HEK293 (cell line): ENCODE measurements at regions not wholly inside any gene's neighbourhood (a gene's known extent, or its start where the extent isn't known, plus 50 kb on each side); places are given as distances from the start of the nearest gene placed in this dataset.

ENCODE experiments used
- CTCF ChIA-PET: fragments of 350-600 bp; formaldehyde crosslinking; extraction: SDS; loops from one replicate; lab custom pipeline; 2021; ENCODE audit warnings: antibody characterized with exemption; lab: Yijun Ruan, JAX
- POLR2A ChIA-PET: fragments of 300-600 bp; formaldehyde crosslinking; extraction: SDS; loops from one replicate; lab custom pipeline; 2020; ENCODE audit warnings: antibody characterized with exemption, inconsistent platforms; lab: Yijun Ruan, JAX
- H3K27ac ChIP-seq: fragments of 200-500 bp; sonication (Bioruptor generic); 2 replicates; pipeline ENCODE4 v1.5.1; 2014; ENCODE audit warnings: low read depth, low read length, control low read depth, inconsistent platforms; ENCODE audit errors: extremely low read depth
- H3K36me3 ChIP-seq, 2 experiments: fragments of 200-500 bp in 1 of 2; sonication (Bioruptor generic) in 1 of 2; 1 replicate in 1 of 2; 2 replicates in 1 of 2; pipeline ENCODE4 v1.5.1; 2014 to 2017; ENCODE audit warnings: inconsistent platforms in 2 of 2, low read length in 2 of 2; ENCODE audit not compliant: control insufficient read depth in 2 of 2, insufficient read depth in 1 of 2
- H3K4me1 ChIP-seq: fragments of 200-500 bp; sonication (Bioruptor generic); 2 replicates; pipeline ENCODE4 v1.5.1; 2014; ENCODE audit warnings: mild to moderate bottlenecking, low read length, inconsistent platforms; ENCODE audit not compliant: control insufficient read depth, insufficient read depth
- H3K4me3 ChIP-seq: 2 replicates; pipeline ENCODE4 v1.5.1; 2011; ENCODE audit warnings: low read depth, mild to moderate bottlenecking, control low read depth, low read length, moderate library complexity
- H3K9me3 ChIP-seq: fragments of 200-500 bp; sonication (Bioruptor generic); 2 replicates; pipeline ENCODE4 v1.5.1; 2014; ENCODE audit warnings: low read depth, low read length, inconsistent platforms; ENCODE audit not compliant: control insufficient read depth, insufficient read depth
- GLIS2 ChIP-seq: fragments of 450-650 bp; formaldehyde crosslinking; IDR thresholded peaks from 2 replicates; pipeline ENCODE4 v1.5.1; 2016; ENCODE audit warnings: missing biosample characterization, missing genetic modification characterization
- ZBTB20 ChIP-seq: fragments of 450-650 bp; formaldehyde crosslinking; IDR thresholded peaks from 2 replicates; pipeline ENCODE4 v1.5.1; 2016; ENCODE audit warnings: missing biosample characterization, missing genetic modification characterization
- ZBTB21 ChIP-seq: fragments of 450-650 bp; formaldehyde crosslinking; IDR thresholded peaks from 2 replicates; pipeline ENCODE4 v1.5.1; 2017; ENCODE audit warnings: missing biosample characterization, missing genetic modification characterization
- ZBTB8A ChIP-seq: fragments of 450-650 bp; formaldehyde crosslinking; IDR thresholded peaks from 2 replicates; pipeline ENCODE4 v1.5.1; 2016; ENCODE audit warnings: missing biosample characterization, missing genetic modification characterization
- ZNF10 ChIP-seq: fragments of 450-650 bp; formaldehyde crosslinking; IDR thresholded peaks from 2 replicates; pipeline ENCODE4 v1.5.1; 2017; ENCODE audit warnings: missing biosample characterization, missing genetic modification characterization
- ZNF132 ChIP-seq: fragments of 450-650 bp; formaldehyde crosslinking; IDR thresholded peaks from 2 replicates; pipeline ENCODE4 v1.5.1; 2017; ENCODE audit warnings: missing biosample characterization, missing genetic modification characterization, borderline replicate concordance
- ZNF2 ChIP-seq: fragments of 450-650 bp; formaldehyde crosslinking; IDR thresholded peaks from 2 replicates; pipeline ENCODE4 v1.5.1; 2016; ENCODE audit warnings: missing biosample characterization, missing genetic modification characterization
- ZNF544 ChIP-seq: fragments of 450-650 bp; formaldehyde crosslinking; IDR thresholded peaks from 2 replicates; pipeline ENCODE4 v1.5.0; 2017; ENCODE audit warnings: missing biosample characterization, missing genetic modification characterization
- ZNF670 ChIP-seq: fragments of 450-650 bp; formaldehyde crosslinking; IDR thresholded peaks from 2 replicates; pipeline ENCODE4 v1.5.1; 2016; ENCODE audit warnings: missing biosample characterization, missing genetic modification characterization, low read depth
- ZNF701 ChIP-seq: fragments of 450-650 bp; formaldehyde crosslinking; IDR thresholded peaks from 2 replicates; pipeline ENCODE4 v1.5.1; 2016; ENCODE audit warnings: missing biosample characterization, missing genetic modification characterization
- ZNF707 ChIP-seq: fragments of 450-650 bp; formaldehyde crosslinking; IDR thresholded peaks from 2 replicates; pipeline ENCODE4 v1.5.1; 2016; ENCODE audit warnings: missing biosample characterization, missing genetic modification characterization
- ZNF777 ChIP-seq: fragments of 450-650 bp; formaldehyde crosslinking; IDR thresholded peaks from 2 replicates; pipeline ENCODE4 v1.5.1; 2017; ENCODE audit warnings: missing biosample characterization, missing genetic modification characterization, borderline replicate concordance
- ZNF792 ChIP-seq: fragments of 450-650 bp; formaldehyde crosslinking; IDR thresholded peaks from 2 replicates; pipeline ENCODE4 v1.5.1; 2016; ENCODE audit warnings: missing biosample characterization, missing genetic modification characterization
- TF ChIP-seq, protein P1 (sequence below): fragments of 450-650 bp; formaldehyde crosslinking; IDR thresholded peaks from 2 replicates; pipeline ENCODE4 v1.5.1; 2016; ENCODE audit warnings: missing biosample characterization, missing genetic modification characterization
- TF ChIP-seq, protein P2 (sequence below): fragments of 450-650 bp; formaldehyde crosslinking; IDR thresholded peaks from 2 replicates; pipeline ENCODE4 v1.5.1; 2017; ENCODE audit warnings: missing biosample characterization, missing genetic modification characterization
- TF ChIP-seq, protein P3 (sequence below): fragments of 450-650 bp; formaldehyde crosslinking; IDR thresholded peaks from 2 replicates; pipeline ENCODE4 v1.5.1; 2016; ENCODE audit warnings: missing biosample characterization, missing genetic modification characterization
- TF ChIP-seq, protein P4 (sequence below): fragments of 450-650 bp; formaldehyde crosslinking; IDR thresholded peaks from 2 replicates; pipeline ENCODE4 v1.5.1; 2016; ENCODE audit warnings: missing biosample characterization, missing genetic modification characterization
- TF ChIP-seq, protein P5 (sequence below): fragments of 450-650 bp; formaldehyde crosslinking; IDR thresholded peaks from 2 replicates; pipeline ENCODE4; 2016; ENCODE audit warnings: missing biosample characterization, missing genetic modification characterization
- TF ChIP-seq, protein P6 (sequence below): fragments of 450-650 bp; formaldehyde crosslinking; IDR thresholded peaks from 2 replicates; pipeline ENCODE4 v1.5.1; 2016; ENCODE audit warnings: missing biosample characterization, missing genetic modification characterization, low read depth
- TF ChIP-seq, protein P7 (sequence below): fragments of 450-650 bp; formaldehyde crosslinking; IDR thresholded peaks from 2 replicates; pipeline ENCODE4 v1.5.1; 2016; ENCODE audit warnings: missing biosample characterization, missing genetic modification characterization

DNA sequence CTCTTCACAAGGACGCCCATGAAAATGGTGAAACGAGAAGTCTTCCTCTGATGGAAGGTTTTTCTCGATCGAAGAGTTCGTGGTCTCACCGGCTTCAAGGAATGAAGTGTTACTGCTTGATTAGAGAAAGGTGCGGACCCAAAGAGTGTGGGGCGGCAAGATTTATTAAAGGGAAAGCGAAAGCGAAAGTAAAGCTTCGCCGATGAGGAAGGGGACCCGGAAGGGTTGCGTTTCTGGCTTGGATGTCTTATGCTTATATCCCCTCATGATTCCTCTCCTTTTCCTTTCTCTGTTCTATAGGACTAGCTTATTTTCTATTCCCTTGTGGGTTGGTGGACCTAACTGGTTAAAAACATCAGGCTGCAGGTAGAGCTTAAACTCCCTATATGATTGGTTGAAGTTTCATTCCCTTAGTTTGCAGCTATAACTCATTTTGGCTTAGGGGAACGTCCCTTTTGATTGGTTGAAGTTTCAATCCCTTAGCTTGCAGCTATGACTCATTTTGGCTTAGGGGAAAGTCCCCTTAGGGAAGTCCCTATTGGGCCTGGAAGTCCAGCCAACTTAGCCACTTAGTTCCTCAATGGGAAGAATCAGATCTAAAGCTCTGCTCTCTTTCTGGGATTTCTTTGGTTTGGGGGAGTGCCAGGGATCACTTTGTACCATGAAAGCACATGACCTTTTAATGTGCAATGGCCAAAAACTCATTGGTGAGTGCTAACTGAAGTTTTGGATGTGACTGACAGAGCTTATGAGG lies 1025.0 kb upstream of the PCDH10 start (continued):
- no peak for TF ChIP-seq ZNF670
- no peak for TF ChIP-seq ZNF777
- TF ChIP-seq, protein P1, sequence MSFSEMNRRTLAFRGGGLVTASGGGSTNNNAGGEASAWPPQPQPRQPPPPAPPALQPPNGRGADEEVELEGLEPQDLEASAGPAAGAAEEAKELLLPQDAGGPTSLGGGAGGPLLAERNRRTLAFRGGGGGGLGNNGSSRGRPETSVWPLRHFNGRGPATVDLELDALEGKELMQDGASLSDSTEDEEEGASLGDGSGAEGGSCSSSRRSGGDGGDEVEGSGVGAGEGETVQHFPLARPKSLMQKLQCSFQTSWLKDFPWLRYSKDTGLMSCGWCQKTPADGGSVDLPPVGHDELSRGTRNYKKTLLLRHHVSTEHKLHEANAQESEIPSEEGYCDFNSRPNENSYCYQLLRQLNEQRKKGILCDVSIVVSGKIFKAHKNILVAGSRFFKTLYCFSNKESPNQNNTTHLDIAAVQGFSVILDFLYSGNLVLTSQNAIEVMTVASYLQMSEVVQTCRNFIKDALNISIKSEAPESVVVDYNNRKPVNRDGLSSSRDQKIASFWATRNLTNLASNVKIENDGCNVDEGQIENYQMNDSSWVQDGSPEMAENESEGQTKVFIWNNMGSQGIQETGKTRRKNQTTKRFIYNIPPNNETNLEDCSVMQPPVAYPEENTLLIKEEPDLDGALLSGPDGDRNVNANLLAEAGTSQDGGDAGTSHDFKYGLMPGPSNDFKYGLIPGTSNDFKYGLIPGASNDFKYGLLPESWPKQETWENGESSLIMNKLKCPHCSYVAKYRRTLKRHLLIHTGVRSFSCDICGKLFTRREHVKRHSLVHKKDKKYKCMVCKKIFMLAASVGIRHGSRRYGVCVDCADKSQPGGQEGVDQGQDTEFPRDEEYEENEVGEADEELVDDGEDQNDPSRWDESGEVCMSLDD (tag by site-specific recombination) = no peak
- no peak for TF ChIP-seq ZNF544
- TF ChIP-seq, protein P2, sequence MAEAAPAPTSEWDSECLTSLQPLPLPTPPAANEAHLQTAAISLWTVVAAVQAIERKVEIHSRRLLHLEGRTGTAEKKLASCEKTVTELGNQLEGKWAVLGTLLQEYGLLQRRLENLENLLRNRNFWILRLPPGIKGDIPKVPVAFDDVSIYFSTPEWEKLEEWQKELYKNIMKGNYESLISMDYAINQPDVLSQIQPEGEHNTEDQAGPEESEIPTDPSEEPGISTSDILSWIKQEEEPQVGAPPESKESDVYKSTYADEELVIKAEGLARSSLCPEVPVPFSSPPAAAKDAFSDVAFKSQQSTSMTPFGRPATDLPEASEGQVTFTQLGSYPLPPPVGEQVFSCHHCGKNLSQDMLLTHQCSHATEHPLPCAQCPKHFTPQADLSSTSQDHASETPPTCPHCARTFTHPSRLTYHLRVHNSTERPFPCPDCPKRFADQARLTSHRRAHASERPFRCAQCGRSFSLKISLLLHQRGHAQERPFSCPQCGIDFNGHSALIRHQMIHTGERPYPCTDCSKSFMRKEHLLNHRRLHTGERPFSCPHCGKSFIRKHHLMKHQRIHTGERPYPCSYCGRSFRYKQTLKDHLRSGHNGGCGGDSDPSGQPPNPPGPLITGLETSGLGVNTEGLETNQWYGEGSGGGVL (tag by site-specific recombination) = no peak
- no peak for TF ChIP-seq ZNF10 (tag by site-specific recombination)

DNA sequence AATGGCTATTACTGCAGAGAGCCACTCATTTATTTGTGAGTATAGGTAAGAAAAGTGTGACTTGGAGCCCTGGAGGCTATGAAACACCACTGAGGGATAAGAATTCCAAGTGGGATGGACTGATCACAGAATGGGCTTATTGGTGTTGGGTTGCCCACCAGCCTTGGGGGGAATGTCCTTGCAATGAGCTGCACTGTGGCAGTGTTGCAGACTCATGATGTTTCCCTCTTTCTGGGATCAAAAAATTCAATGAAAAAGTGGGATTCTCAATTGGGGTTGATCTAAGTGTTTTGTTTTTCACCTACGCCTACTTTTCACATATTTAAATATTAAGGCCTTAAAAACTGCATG lies 1024.5 kb upstream of the PCDH10 start:
- H3K36me3 ChIP-seq = no peaks in the 10 kb centered on the region
- no peak overlapping the region for H3K4me3 ChIP-seq
- ChIA-PET CTCF (no interaction called here), POLR2A (no interaction called here)
- H3K9me3 ChIP-seq = no peaks in the 10 kb centered on the region
- H3K4me1 ChIP-seq = no peaks in the 10 kb centered on the region
- no peak overlapping the region for H3K27ac ChIP-seq
- TF ChIP-seq ZNF2 (tag by site-specific recombination) = no peak
- TF ChIP-seq ZNF132 (tag by site-specific recombination) = no peak
- TF ChIP-seq, protein P3, sequence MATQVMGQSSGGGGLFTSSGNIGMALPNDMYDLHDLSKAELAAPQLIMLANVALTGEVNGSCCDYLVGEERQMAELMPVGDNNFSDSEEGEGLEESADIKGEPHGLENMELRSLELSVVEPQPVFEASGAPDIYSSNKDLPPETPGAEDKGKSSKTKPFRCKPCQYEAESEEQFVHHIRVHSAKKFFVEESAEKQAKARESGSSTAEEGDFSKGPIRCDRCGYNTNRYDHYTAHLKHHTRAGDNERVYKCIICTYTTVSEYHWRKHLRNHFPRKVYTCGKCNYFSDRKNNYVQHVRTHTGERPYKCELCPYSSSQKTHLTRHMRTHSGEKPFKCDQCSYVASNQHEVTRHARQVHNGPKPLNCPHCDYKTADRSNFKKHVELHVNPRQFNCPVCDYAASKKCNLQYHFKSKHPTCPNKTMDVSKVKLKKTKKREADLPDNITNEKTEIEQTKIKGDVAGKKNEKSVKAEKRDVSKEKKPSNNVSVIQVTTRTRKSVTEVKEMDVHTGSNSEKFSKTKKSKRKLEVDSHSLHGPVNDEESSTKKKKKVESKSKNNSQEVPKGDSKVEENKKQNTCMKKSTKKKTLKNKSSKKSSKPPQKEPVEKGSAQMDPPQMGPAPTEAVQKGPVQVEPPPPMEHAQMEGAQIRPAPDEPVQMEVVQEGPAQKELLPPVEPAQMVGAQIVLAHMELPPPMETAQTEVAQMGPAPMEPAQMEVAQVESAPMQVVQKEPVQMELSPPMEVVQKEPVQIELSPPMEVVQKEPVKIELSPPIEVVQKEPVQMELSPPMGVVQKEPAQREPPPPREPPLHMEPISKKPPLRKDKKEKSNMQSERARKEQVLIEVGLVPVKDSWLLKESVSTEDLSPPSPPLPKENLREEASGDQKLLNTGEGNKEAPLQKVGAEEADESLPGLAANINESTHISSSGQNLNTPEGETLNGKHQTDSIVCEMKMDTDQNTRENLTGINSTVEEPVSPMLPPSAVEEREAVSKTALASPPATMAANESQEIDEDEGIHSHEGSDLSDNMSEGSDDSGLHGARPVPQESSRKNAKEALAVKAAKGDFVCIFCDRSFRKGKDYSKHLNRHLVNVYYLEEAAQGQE (tag by site-specific recombination) = no peak
- no peak for TF ChIP-seq GLIS2 (tag by site-specific recombination)
- TF ChIP-seq ZBTB20 (tag by site-specific recombination) = no peak
- TF ChIP-seq, protein P4, sequence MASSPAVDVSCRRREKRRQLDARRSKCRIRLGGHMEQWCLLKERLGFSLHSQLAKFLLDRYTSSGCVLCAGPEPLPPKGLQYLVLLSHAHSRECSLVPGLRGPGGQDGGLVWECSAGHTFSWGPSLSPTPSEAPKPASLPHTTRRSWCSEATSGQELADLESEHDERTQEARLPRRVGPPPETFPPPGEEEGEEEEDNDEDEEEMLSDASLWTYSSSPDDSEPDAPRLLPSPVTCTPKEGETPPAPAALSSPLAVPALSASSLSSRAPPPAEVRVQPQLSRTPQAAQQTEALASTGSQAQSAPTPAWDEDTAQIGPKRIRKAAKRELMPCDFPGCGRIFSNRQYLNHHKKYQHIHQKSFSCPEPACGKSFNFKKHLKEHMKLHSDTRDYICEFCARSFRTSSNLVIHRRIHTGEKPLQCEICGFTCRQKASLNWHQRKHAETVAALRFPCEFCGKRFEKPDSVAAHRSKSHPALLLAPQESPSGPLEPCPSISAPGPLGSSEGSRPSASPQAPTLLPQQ (tag by site-specific recombination) = no peak
- TF ChIP-seq, protein P5, sequence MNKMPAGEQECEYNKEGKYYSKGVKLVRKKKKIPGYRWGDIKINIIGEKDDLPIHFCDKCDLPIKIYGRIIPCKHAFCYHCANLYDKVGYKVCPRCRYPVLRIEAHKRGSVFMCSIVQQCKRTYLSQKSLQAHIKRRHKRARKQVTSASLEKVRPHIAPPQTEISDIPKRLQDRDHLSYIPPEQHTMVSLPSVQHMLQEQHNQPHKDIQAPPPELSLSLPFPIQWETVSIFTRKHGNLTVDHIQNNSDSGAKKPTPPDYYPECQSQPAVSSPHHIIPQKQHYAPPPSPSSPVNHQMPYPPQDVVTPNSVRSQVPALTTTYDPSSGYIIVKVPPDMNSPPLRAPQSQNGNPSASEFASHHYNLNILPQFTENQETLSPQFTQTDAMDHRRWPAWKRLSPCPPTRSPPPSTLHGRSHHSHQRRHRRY (tag by site-specific recombination) = no peak
- no peak for TF ChIP-seq ZBTB8A
- no peak for TF ChIP-seq ZNF707
- TF ChIP-seq ZNF670 = no peak
- TF ChIP-seq ZNF792 (tag by site-specific recombination) = no peak
- TF ChIP-seq ZBTB21 (tag by site-specific recombination) = no peak
- no peak for TF ChIP-seq ZNF701 (tag by site-specific recombination)
- TF ChIP-seq, protein P6, sequence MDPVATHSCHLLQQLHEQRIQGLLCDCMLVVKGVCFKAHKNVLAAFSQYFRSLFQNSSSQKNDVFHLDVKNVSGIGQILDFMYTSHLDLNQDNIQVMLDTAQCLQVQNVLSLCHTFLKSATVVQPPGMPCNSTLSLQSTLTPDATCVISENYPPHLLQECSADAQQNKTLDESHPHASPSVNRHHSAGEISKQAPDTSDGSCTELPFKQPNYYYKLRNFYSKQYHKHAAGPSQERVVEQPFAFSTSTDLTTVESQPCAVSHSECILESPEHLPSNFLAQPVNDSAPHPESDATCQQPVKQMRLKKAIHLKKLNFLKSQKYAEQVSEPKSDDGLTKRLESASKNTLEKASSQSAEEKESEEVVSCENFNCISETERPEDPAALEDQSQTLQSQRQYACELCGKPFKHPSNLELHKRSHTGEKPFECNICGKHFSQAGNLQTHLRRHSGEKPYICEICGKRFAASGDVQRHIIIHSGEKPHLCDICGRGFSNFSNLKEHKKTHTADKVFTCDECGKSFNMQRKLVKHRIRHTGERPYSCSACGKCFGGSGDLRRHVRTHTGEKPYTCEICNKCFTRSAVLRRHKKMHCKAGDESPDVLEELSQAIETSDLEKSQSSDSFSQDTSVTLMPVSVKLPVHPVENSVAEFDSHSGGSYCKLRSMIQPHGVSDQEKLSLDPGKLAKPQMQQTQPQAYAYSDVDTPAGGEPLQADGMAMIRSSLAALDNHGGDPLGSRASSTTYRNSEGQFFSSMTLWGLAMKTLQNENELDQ (tag by site-specific recombination) = no peak
- TF ChIP-seq, protein P7, sequence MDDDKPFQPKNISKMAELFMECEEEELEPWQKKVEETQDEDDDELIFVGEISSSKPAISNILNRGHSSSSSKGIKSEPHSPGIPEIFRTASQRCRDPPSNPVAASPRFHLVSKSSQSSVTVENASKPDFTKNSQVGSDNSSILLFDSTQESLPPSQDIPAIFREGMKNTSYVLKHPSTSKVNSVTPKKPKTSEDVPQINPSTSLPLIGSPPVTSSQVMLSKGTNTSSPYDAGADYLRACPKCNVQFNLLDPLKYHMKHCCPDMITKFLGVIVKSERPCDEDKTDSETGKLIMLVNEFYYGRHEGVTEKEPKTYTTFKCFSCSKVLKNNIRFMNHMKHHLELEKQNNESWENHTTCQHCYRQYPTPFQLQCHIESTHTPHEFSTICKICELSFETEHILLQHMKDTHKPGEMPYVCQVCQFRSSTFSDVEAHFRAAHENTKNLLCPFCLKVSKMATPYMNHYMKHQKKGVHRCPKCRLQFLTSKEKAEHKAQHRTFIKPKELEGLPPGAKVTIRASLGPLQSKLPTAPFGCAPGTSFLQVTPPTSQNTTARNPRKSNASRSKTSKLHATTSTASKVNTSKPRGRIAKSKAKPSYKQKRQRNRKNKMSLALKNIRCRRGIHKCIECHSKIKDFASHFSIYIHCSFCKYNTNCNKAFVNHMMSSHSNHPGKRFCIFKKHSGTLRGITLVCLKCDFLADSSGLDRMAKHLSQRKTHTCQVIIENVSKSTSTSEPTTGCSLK (tag by site-specific recombination) = no peak
